Stromal cell of bone marrow (primary cell): ENCODE measurements at regions not wholly inside any gene's neighbourhood (a gene's known extent, or its start where the extent isn't known, plus 50 kb on each side); places are given as distances from the start of the nearest gene placed in this dataset.

Source experiments
- DNase-seq: peaks from one replicate; pipeline ENCODE4 v3.0.0-alpha.2; 2012; ENCODE audit warnings: low read depth

DNA sequence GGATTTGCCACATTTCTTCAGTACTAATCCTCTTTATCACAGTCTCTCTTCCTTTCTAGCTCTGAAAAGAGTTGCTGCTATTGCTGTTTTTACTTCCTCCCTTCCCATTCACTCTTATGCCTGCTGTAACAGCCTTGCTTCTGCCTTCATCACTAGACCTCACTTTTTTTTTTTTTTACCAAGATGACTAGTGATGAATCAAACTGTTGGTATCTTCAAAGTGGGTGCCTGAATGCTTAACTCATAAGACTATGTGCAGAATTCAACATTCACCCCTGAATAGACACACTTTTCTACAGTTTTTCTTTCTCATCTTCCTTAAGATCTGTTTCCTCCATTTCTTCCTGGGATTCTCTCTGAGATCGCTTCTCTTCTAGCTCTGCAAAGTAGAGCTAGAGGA, 217.2 kb upstream of the HTR2A start:
- peak; percentile 64 for DNase-seq

DNA sequence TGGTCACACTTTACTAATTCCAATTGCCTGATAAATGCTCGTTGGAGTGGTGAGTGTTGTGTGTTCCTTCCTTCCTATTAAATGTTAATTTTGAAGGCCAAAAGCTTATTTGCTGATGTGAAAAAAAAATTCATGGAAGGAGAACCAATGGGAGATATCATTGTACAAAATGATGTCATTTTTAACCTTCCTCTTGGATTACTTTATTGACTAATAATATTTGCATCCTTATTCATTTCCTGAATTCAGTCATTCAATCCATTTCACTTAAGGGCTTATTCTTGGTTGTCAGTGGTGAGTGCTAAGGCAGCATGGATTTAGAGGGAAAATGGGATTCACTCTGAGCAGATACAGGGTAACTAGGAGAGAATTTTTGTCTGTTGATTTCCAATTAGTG, 216.0 kb upstream of the HTR2A start:
- no peak for DNase-seq

DNA sequence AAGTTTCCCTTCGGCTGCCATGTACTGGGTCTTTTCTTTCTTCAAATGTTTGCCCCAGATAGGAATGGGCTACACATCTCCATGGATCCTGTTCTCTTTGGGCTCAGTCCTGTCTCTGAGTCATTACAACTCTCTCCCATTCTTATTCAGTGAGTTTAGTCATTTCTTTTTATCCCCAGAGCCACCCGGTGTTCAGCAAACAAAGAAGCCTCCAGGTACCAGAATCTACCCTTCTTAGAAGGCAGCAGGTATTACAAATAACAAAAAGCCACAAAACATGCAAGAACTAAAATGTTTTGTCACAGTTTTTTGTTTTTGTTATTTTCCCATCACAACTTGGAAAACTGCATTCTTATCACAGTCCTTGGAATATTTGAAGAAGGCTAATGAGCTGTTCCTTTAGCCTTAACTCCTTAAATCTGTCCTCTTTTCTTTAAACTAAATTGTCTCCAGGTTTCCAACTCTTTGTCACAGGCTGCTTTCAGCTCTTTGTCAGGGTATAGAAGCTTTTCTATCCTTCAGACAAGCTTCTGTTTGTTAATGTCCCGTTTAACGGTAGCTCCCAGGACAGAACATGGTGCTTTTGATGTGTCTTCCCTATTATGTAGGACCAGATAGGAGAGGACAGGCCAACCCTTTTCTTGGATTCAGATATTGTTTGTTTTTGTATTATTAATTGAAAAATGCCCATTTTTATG, 215.5 kb upstream of the HTR2A start:
- no peak for DNase-seq

DNA sequence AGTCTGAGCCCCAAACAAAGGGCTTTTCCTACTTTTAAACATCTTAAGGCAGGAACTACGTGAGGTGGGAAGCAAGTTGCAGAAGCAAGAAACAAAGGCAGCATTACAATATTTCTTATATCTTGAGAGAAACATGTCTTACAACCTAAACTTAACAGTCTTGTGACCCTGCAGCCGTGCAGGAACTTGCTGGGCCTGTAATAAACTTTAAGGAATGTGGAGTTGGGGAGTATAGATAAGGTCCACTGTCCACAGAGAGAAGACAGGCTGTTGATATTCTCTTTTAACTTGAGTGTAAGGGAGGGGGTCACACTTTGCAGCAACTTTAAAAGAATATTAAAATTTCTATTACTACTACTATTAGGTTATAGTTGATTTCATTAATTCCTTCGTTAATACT, 214.6 kb upstream of the HTR2A start:
- no peak for DNase-seq

DNA sequence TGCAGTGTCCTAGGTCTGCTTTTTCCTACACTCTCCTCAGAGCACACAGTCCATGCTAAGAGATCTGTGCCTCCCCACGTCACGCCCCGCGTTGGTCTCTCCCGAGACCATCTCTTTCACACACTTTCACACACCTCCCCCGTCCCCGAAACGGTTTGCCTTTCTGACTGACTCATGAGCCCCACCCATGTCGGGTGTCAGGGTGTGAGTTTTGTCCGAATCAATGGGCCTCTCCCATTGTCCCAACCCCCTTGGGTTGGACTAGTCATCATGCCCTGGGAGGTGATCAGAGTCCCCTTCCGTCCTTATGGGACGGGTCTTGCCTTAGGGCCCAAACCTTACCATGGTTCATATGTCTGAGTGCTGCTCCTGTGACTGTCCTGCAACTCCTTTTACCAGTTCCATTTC, 214.0 kb upstream of the HTR2A start:
- no peak for DNase-seq

DNA sequence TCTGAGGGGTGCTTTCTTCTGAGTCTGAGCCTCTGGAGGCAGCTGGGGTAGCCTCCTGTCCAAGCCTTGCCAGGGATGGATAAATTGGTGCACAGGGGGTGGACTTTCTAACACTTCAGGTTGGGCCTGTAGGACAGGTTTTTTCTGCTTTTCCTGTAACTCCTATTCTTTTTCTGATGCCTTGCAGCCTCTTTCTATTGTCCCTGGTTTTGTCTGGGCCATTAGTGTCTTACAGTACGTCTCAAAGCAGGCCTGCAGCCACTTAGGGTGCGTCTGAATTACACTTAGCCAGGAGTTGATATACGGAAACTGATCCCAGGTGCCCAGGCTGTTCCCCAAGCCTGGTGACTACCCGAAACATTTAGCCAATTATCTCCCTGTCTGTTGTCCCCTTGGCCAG, 213.3 kb upstream of the HTR2A start:
- DNase-seq: no peak

DNA sequence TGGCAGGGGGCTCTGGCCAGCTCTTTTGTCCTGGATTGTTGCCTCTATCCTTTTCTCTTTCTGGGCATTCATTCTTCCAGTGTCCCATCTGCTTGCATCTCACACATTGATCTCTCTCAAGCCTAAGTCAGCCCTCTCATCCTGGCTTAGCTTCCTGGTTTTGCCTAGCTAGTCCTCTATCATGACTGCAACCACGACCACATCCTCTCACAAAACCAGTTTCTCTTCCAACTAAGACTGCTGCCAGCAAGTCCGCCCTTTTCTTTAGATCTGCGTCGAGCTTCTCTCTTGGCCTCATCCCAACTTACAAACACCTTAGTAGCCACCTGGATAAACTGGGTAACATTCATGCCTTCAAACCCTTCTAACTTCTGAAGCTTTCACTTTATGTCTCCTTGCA, 212.2 kb upstream of the HTR2A start:
- DNase-seq: no peak

DNA sequence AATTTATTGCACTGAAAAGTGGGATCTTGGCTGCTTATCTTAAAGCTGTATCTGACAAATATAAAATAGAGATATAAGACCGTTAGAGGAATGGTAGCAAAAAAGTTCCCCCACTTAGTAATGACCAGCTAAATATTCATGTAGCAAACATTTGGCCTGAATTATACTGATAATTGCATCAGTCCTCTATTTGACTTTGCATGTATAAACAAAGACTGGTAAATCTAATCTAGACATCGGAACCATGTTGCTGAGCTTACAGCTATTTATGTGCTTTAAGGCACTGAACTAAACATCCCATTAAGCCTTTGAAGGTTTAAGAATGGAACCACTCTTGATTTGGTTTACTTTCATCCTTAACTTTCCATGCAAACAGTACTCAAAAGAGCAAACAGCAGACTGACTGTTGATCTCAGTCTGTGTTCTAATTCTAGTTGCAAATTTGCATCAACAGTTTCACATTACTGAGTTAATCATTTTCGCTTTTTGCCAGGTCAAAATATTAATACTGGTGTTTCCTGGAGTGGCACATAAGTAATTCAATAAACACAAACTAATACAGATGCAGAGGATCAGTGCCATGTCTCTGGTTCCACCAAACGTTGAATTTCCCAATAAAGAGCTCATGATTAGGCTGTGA, 203.5 kb upstream of the HTR2A start:
- no peak for DNase-seq

DNA sequence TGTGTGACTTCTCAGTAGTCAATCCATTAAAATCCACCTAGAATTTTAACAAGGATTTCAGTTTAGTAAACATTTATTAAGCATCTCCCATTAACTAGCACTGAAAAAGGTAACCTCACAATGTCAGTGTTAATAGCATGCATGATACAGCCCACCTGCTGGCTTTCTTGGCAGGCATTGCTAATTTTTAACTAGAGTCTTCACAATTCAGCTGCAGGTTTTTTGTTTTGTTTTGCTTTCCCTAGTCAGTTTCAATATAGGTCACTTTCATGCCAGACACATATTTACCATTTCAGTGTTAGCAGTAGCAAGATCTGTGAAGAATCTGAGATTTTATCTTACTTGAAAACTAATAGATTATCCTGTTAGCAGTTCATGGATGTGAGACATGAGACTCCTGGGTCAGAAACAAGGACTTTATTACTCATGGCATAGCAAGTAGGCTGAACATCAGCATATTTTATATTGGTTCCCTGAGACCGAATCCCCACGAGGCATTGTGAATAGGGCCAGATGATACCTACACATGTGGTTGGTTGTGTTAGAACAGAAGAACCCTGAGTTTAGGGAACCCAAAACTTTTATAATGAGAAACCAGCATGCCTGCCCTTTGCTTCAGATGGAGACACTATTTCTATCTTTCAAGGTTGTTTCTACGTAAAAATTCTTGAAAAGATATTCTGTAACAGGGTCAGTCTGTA, 198.0 kb upstream of the HTR2A start:
- no peak for DNase-seq

DNA sequence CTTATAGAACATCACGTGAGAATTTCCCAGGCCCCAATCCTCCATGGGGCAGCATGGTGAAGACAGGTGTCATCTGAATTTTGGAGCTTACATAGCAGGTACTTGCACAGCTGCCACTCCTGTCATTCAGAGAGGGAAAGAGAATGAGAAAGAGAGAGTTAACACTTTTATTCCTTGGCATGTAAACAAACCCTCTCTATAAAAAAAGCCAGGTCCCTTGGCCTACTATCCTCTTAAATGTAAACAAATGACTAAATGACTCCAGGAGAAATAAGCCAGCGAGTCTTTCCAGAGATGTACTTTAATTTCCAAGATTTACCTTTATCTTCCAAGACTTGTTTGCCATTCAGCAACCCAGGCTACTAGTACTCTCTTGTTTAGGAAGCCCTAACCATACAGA, 195.3 kb upstream of the HTR2A start:
- DNase-seq: no peak

DNA sequence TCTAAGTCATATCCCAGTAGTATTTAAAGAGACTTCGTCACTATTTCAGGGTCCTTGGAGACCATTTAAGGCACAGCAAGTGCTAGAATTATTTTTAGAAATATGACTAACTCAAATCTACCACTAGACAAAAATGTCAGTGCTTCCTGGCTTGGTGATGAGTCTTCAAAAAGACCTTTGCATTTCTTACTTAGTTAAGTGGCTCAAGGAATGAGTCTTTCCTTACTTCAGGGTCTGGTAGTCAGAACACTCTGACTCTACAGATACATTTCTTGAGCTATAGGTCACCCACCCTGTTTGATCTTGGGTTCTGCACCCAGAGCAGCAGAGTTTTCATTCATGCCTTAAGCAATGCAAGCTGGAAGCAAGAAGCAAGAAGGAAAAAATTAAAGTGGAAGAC, 191.0 kb upstream of the HTR2A start:
- DNase-seq: peak; percentile 41

DNA sequence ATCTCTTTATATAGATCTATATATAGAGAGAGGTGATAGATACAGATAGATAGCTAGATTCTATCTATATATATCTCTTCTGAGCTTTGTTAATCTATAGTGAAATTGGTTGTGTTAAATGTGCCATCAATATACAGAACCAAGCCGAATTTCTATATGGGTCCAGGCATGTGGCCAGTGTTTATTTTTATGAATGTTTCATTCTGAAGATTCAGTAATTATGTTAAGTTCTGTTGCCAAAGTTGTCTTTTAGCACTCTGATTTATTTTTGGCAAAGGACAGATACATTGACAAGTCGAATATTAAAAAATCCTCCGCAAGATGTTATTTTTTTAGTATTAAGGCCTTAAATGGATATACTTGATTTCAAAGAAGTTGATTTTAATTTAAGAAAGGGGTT, 190.4 kb upstream of the HTR2A start:
- no peak for DNase-seq

DNA sequence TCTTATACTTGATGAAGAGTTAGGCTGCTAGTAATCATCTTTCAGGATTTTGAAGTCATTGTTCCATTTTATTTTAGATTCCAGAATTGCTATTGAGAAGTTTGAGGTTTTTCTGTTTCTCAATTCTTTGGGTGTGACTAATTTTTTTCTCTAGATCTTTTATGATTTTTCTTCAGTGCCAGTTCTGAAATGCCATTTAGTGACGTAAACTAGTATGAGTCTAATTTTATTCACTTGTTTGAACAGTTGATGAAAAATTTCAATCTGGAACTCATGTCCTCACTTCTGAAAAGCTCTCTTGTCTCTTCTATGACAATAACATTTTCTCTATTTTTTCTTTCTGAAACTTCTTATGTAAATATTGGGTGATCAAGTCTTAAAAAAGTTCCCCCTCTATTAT, 188.5 kb upstream of the HTR2A start:
- peak; percentile 61 for DNase-seq

DNA sequence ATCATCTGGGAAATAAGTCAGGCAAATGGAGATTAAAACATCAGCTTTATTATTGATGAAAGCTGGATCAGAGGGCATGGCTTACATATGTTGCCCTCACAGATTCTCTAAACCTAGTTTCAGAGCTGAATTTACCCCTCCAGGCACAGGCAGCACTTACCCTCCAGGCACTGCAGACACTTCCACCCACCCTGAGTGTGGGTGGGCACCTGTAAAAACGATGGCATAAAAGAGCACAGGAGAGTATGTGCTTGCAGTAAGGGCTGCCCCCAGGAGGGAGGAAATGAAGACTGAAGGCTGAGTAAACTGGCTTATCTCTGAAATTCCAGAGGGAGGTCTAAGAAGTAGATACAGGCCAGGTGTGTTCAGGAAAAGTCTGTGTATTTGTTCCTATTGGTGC, 185.0 kb upstream of the HTR2A start:
- DNase-seq: no peak

DNA sequence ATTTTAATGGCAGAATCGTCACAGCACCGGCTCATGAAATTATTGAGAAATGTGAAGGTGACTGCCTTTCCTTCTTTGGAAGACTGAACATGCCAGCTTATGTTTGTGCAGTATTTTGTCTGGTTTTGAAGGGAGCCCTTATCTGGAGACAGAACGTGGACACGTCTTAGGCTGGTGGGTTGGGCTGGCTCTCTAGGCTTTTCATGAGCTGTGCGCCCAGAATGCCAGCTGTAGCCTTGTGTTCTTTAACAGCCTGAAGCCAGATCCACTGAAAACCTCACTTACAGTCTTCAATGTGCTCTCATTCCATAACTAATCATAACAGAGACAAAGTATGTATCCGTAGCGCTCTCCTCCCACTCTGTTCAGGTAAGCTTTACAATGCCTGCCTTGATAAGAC, 184.4 kb upstream of the HTR2A start:
- no peak for DNase-seq

DNA sequence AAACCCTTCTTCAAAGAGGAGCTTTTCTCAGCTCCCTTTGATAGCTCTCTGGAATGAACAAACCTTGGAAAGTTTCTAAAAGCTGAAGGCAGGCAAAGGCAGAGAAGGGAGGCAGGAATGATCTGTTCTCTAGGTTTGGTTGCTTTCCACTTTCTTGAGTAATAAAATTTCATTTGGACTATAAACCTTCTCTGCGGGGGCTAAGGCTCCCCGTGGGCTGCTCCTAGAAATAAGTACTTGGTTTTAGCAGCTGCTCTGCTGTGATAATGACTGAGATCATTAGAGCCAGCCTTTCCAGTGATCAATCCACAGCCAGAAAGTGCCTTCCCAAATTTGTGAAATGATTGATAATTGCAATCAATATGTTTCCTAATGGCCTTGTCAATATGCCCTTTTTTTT, 183.8 kb upstream of the HTR2A start:
- DNase-seq: no peak

DNA sequence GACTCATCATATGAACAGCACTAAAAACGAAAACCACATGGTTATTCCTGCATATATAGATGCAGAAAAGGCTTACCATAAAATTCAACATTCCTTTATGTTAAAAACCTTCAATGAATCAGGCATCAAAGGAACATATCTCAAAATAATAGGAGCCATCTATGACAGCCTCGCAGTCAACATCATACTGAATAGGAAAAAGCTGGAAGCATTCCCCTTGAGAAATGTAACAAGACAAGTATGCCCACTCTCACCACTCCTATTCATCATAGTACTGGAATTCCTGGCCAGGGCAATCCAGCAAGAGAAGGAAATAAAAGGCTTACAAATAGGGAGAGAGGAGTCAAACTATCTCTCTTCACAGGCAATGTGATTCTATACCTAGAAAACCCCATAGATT, 179.6 kb upstream of the HTR2A start:
- DNase-seq: no peak

DNA sequence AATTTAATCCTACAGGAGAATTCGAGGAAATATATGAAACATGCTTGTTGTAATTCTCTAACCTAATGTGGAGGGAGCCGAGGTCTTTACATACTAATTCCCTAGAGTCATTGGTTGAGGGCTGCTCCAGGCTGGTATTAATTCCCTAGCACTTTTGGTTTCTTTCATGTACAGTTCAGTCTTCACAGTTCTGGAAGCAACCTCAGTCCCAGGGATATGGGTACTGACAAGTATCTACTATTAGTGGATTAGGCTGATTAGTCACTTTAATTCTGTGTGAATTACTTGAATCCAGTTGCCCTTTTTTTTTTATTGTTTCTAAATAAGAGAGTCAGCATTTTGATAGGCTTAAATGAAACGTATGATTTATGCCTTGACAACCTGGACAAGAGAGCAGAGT, 172.3 kb upstream of the HTR2A start:
- DNase-seq: no peak

DNA sequence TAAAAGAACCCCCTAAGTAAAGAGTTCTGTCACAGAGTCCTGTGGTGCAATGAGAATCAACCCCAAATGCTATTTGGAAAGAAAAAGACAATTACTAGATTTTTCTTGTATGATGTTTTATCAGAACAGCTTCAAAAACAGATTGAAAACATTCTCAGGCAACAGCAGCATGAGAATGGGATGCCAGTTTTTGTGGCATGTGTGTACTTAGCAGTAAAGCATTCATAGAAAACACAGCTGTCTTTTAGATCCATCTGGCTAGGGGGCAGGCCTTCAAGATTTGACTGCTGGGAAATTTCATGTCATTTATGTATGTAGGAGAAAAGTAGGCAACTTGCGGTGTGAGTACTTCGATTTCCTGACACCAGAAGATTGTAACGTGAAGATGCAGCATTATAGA, 170.5 kb upstream of the HTR2A start:
- no peak for DNase-seq

DNA sequence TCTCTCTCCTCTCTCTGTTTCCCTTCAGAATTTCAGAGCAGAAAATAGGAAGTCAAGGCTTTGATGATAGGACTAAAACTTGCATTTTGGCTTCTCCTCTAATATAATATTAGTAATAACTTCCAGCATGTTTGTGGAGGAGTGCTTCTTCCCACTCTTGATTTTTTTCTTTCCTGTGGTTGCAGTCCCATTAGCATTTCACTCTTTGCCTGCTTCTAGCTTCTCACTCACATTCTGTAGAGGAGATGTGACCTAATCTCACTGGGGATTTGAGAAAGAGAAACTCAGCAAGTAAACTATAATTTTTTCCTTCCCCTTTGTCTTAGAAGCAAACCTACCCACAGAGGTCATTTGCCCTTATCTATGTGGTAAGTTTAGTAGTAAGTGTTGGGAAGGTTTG, 169.4 kb upstream of the HTR2A start:
- peak; percentile 47 for DNase-seq

DNA sequence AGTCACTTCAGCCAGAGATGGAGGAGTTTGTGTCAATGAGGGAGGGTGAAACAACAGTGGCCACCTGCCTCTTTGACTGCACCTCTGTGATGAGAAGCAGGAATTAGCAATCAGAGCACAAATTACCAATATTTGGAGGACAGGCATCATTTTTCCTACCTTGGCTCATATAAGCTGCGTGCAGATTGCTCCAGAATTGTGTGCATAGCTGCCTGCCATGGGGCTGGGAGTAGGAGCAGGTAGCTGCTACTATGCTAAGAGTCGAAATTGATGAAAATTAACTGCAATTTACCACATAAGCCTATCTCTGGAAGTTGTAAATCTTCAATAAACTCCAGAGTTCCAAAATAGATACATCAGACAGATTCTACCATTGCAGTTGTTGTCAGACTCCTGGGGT, 167.5 kb upstream of the HTR2A start:
- no peak for DNase-seq

DNA sequence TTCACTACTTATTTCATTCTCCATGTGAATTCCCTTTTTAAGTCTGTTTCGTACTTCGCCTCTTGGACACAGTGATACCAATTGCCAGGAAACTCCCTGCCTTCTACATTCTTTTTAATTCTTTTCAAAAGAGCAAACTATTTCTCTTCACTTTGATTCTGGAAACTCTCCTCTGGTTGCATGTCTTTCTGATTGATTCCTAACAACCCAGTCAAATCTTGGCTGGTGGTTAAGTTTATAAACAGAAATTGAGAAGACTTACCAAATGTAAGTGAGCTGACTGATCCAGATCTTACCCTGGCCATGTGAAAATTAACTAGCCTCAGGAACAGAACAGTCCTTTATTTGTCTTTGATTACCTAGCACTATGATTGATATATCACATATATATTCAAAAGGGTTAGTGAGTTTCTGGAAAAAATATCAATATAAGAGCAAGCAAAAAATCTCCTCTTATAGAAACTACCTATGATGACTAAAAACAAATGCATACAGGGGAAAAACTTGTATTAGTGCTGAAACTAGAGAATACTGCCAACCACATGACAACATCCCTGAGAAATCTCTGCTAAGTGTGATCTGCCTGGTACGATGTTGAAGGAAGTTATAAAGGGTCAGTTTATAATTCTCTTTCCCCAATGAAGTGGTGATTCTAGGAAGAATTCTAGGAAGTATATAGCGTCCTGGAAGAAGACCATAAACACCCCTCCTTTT, 152.6 kb upstream of the HTR2A start:
- DNase-seq: no peak

DNA sequence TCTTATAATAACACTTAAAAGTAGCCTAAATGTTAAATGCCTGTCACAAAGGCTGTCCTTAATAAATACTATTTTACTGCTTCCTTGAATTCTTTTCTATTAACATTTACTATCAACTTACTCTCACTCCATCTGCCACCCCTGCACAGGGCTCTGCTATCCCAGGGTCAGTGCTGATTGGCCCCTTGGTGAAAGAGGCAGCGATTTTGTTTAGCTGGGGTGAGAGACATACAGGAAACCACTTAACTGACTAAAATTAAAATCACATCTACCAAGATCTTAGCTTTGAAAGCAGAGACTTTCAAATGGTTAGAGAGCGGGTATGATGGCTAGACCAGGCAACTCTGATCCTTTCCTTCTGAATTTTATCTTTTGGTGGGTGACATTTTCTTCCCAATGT, 149.9 kb upstream of the HTR2A start:
- DNase-seq: no peak
